IPS DF 19.7 (cell line): ENCODE measurements at regions not wholly inside any gene's neighbourhood (a gene's known extent, or its start where the extent isn't known, plus 50 kb on each side); places are given as distances from the start of the nearest gene placed in this dataset.
A peak's percentile ranks its signal among the peaks of the same experiment; 100 is the strongest.

ENCODE experiments used
- DNase-seq: peaks from one replicate; pipeline ENCODE4 v3.0.0-alpha.2; 2013; ENCODE audit warnings: low read depth, low spot score

GRCh38 chr5:96072138-96072790 is 110.6 kb upstream of the ELL2 start:
- no peak for DNase-seq

GRCh38 chr5:96070622-96071225 is 109.1 kb upstream of the ELL2 start:
- no peak for DNase-seq

- no peak for DNase-seq
Observed at GRCh38 chr5:96067894-96068614, 106.4 kb upstream of the ELL2 start.

- no peak for DNase-seq
Observed at GRCh38 chr5:96067251-96067650, 105.6 kb upstream of the ELL2 start.

- DNase-seq = no peak
Observed at GRCh38 chr5:96066386-96066719, 104.7 kb upstream of the ELL2 start.

- DNase-seq = no peak
Observed at GRCh38 chr5:96065685-96066385, 104.2 kb upstream of the ELL2 start.

GRCh38 chr5:96064877-96065276 is 103.2 kb upstream of the ELL2 start:
- DNase-seq = no peak

- no peak for DNase-seq
Observed at GRCh38 chr5:96062836-96063235, 101.2 kb upstream of the ELL2 start.

GRCh38 chr5:96058084-96058483 is 96.4 kb upstream of the ELL2 start:
- peak; percentile 9 for DNase-seq

GRCh38 chr5:96054311-96055030 is 92.8 kb upstream of the ELL2 start:
- DNase-seq = no peak

GRCh38 chr5:96053063-96053735 is 91.5 kb upstream of the ELL2 start:
- no peak for DNase-seq

GRCh38 chr5:96052374-96052773 is 90.7 kb upstream of the ELL2 start:
- no peak for DNase-seq

GRCh38 chr5:96051401-96051830 is 89.8 kb upstream of the ELL2 start:
- no peak for DNase-seq

GRCh38 chr5:96050273-96050880 is 88.7 kb upstream of the ELL2 start:
- DNase-seq = no peak

- DNase-seq = no peak
Observed at GRCh38 chr5:96049398-96050272, 88.0 kb upstream of the ELL2 start.

- no peak for DNase-seq
Observed at GRCh38 chr5:96048763-96049162, 87.1 kb upstream of the ELL2 start.

- DNase-seq = no peak
Observed at GRCh38 chr5:96045888-96046287, 84.2 kb upstream of the ELL2 start.

GRCh38 chr5:96043446-96043845 is 81.8 kb upstream of the ELL2 start:
- DNase-seq = no peak

GRCh38 chr5:96037128-96037527 is 75.5 kb upstream of the ELL2 start:
- no peak for DNase-seq

- DNase-seq = no peak
Observed at GRCh38 chr5:96036301-96036700, 74.7 kb upstream of the ELL2 start.
